Glutamatergic neuron (in vitro differentiated cells): ENCODE measurements at regions not wholly inside any gene's neighbourhood (a gene's known extent, or its start where the extent isn't known, plus 50 kb on each side); places are given as distances from the start of the nearest gene placed in this dataset.

ENCODE experiments used
- DNase-seq: peaks from one replicate; pipeline ENCODE4 v3.0.0; 2022
- H3K27ac Mint-ChIP-seq: one replicate; pipeline ENCODE4 v1.8.0; 2020; ENCODE audit warnings: mild to moderate bottlenecking, mixed read lengths, inconsistent platforms; ENCODE audit not compliant: unreplicated experiment
- H3K27me3 Mint-ChIP-seq: one replicate; pipeline ENCODE4 v1.8.0; 2020; ENCODE audit warnings: mild to moderate bottlenecking, moderate library complexity, mixed read lengths, inconsistent platforms; ENCODE audit not compliant: unreplicated experiment
- H3K36me3 Mint-ChIP-seq: one replicate; pipeline ENCODE4 v1.8.0; 2020; ENCODE audit warnings: mild to moderate bottlenecking, mixed read lengths, inconsistent platforms; ENCODE audit not compliant: unreplicated experiment
- H3K4me1 Mint-ChIP-seq: one replicate; pipeline ENCODE4 v1.8.0; 2020; ENCODE audit warnings: mild to moderate bottlenecking, low read depth, mixed read lengths, inconsistent platforms; ENCODE audit not compliant: unreplicated experiment
- H3K4me3 Mint-ChIP-seq: one replicate; pipeline ENCODE4 v1.8.0; 2020; ENCODE audit warnings: mild to moderate bottlenecking, mixed read lengths, inconsistent platforms; ENCODE audit not compliant: unreplicated experiment
- H3K9me3 Mint-ChIP-seq: one replicate; pipeline ENCODE4 v1.8.0; 2020; ENCODE audit warnings: mild to moderate bottlenecking, moderate library complexity, mixed read lengths, inconsistent platforms; ENCODE audit not compliant: unreplicated experiment
- CTCF ChIP-seq: fragments of 200-600 bp; sonication (generic); IDR thresholded peaks from one replicate; pipeline ENCODE4 v1.5.0; 2021; ENCODE audit not compliant: partially characterized antibody, unreplicated experiment

GRCh38 chr3:117610156-117610555 lies 900.6 kb downstream of the TUSC7 start:
- Mint-ChIP-seq H3K27me3 (peaks cover 4% of the 10 kb centered on the region), H3K9me3 (no peaks in the 10 kb centered on the region), H3K4me3 (no peak overlapping the region), H3K36me3 (no peaks in the 10 kb centered on the region), H3K4me1 (peaks cover 18% of the 10 kb centered on the region), H3K27ac (no peak overlapping the region)
- no peak for TF ChIP-seq CTCF
- no peak for DNase-seq

GRCh38 chr3:117611211-117611610 lies 901.6 kb downstream of the TUSC7 start:
- H3K36me3 Mint-ChIP-seq: no peaks in the 10 kb centered on the region
- H3K9me3 Mint-ChIP-seq: no peaks in the 10 kb centered on the region
- peaks cover 4% of the 10 kb centered on the region for H3K27me3 Mint-ChIP-seq
- H3K27ac Mint-ChIP-seq: peak overlapping the region; percentile 3
- DNase-seq: no peak
- H3K4me1 Mint-ChIP-seq: peaks cover 22% of the 10 kb centered on the region
- no peak overlapping the region for H3K4me3 Mint-ChIP-seq
- TF ChIP-seq CTCF: no peak

- peaks cover 3% of the 10 kb centered on the region for H3K9me3 Mint-ChIP-seq
- H3K4me3 Mint-ChIP-seq: no peak overlapping the region
- H3K4me1 Mint-ChIP-seq: peaks cover 22% of the 10 kb centered on the region
- H3K27ac Mint-ChIP-seq: no peak overlapping the region
- no peak for TF ChIP-seq CTCF
- no peaks in the 10 kb centered on the region for H3K36me3 Mint-ChIP-seq
- H3K27me3 Mint-ChIP-seq: peaks cover 3% of the 10 kb centered on the region
- DNase-seq: no peak
Measured at GRCh38 chr3:117616227-117616626, 906.6 kb downstream of the TUSC7 start.

GRCh38 chr3:117617906-117618305 lies 908.3 kb downstream of the TUSC7 start:
- Mint-ChIP-seq H3K27ac (peak overlapping the region; percentile 89), H3K27me3 (peaks cover 3% of the 10 kb centered on the region), H3K4me1 (peaks cover 29% of the 10 kb centered on the region), H3K36me3 (no peaks in the 10 kb centered on the region), H3K9me3 (peaks cover 6% of the 10 kb centered on the region), H3K4me3 (no peak overlapping the region)
- TF ChIP-seq CTCF: no peak
- no peak for DNase-seq

GRCh38 chr3:117618462-117618861 lies 908.9 kb downstream of the TUSC7 start:
- no peak for TF ChIP-seq CTCF
- H3K4me1 Mint-ChIP-seq: peaks cover 30% of the 10 kb centered on the region
- peaks cover 3% of the 10 kb centered on the region for H3K27me3 Mint-ChIP-seq
- no peak overlapping the region for H3K4me3 Mint-ChIP-seq
- no peak for DNase-seq
- no peaks in the 10 kb centered on the region for H3K36me3 Mint-ChIP-seq
- H3K9me3 Mint-ChIP-seq: peaks cover 6% of the 10 kb centered on the region
- no peak overlapping the region for H3K27ac Mint-ChIP-seq
